Stomach (tissue), 4 donors: ENCODE measurements at regions not wholly inside any gene's neighbourhood (a gene's known extent, or its start where the extent isn't known, plus 50 kb on each side); places are given as distances from the start of the nearest gene placed in this dataset.

Experiments used
- CTCF ChIP-seq, 7 experiments: fragments of 450-650 bp in 4 of 7; fragments of 200-600 bp in 3 of 7; sonication (generic) in 3 of 7; IDR thresholded peaks; one replicate each; pipeline ENCODE4 v1.5.1; 2016 to 2019; ENCODE audit warnings: antibody characterized with exemption in 7 of 7, control low read depth in 2 of 7, mild to moderate bottlenecking in 1 of 7
- EP300 ChIP-seq: sonication (generic); formaldehyde crosslinking; IDR thresholded peaks from one replicate; pipeline ENCODE4 v1.6.1; 2017; ENCODE audit warnings: antibody characterized with exemption
- POLR2A ChIP-seq, 4 donors: fragments of 450-650 bp; IDR thresholded peaks; one replicate each; pipeline ENCODE4 v1.6.1; 2016; ENCODE audit warnings: antibody characterized with exemption in 4 of 4, control low read depth in 2 of 4, mild to moderate bottlenecking in 1 of 4, moderate library complexity in 1 of 4

- TF ChIP-seq CTCF (IDR thresholded peaks at IDR 0.05), result no peak
- TF ChIP-seq POLR2A (IDR thresholded peaks at IDR 0.05), result no peak
- no peak for TF ChIP-seq EP300
These were observed 83.1 kb downstream of the C21orf91 start for GRCh38 chr21:17736072-17736471.
